ENCODE measurements at regions not wholly inside any gene's neighbourhood (a gene's known extent, or its start where the extent isn't known, plus 50 kb on each side); places are given as distances from the start of the nearest gene placed in this dataset.
"Not testable (repeated sequence)": the region's sequence is repeated elsewhere in the genome, so short reads cannot be mapped to it uniquely, and the experiment has no call there.

DNA sequence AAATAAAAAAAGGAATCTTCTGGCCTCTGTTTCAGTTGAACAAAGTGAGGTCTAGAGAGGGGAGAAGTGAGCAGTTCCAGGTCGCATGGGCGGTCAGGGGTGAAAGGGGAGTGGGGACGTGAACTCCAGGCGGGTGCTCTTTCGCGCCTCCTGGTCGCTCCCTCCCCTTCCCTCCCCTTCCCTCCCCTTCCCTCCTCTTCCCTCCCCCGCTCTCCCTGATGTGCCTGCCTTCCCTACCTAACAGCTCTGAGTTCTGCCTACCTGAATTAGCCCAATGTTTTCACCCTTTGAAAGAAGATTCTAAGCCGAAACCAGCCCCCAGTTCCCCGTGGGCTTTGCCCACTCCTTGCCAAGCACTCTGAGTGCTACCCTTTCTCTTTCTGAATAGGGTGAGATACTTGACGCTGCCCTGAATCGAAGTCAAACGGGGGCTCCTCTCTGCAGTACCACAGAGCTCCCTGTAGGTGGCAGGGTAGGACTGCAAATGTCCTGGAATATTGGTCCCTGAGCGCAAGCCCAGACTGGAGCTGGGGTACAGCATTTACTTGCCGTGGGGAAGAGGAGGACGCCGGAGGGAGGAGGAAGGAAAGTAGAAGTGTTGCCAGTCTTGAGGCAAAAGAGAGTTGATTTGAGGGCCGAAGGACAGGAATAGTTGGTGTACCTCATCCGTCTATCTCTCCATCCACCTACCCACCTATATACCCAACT lies 214.4 kb downstream of the NPIPA7 start:
- in situ Hi-C loops (cut with HindIII; ENCODE audit: low pct_unique_long_range_greater_than_20kb, low sequenced_read_pairs), result not testable (repeated sequence)

DNA sequence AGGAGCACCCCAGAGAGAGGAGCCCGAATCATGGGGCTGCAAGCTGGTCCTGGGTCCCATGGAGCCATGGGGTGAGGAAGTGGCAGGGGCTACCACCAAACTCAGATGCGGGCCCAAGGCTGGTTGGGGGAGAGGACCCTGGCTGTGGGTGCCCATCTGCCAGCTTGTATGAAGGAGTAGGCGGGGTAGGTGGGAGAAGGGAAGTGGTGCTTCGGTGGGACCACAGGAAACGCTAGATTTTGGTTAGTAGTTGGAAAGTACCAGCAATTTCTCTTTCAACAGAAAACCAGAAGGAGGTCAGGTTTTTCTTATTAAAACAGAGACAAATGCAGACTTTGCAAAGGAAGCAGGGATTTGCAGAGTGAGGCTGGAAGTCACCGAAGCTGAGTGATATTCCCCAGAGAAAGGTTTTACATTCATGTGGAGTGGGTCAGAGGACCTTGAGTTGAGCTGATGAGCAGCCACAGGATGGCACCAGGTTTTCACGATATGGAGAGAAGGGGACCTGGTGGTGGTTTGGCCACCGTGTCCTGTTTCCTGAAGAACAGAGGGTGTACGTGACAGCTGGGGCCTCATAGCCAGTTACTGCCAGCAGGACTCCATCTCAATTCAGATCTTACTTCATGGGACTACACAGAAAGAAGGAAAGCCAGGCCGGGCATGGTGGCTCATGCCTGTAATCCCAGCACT lies 216.2 kb downstream of the NPIPA7 start:
- in situ Hi-C loops (cut with HindIII; ENCODE audit: low pct_unique_long_range_greater_than_20kb, low sequenced_read_pairs); DNase-seq (ENCODE audit: low read depth, low spot score): not testable (repeated sequence)

More for the DNA sequence above, 214.4 kb downstream of the NPIPA7 start:
- DNase-seq (ENCODE audit: low read depth, low spot score), result not testable (repeated sequence)

DNA sequence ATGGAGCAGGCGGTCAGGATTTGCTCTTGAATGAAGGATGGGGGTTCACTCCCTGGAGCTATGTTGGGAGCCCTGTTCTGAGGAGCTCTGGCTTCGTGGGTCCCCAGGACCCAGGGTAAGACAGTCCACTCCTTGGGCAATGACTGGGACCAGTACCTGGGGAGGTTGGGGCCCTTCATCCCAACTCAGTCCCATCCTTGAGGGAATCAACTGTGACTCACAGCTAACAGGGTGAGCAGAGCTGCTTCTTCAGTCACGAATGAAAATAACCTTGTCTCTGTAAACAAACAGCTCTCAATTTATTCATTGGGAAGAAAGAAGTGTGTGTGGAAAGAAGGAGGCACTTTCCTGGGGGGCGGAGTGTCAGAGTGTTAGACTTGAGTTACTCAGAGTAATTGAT lies 222.3 kb downstream of the NPIPA7 start:
- in situ Hi-C loops (cut with HindIII; ENCODE audit: low pct_unique_long_range_greater_than_20kb, low sequenced_read_pairs); DNase-seq (ENCODE audit: low read depth, low spot score): not testable (repeated sequence)

DNA sequence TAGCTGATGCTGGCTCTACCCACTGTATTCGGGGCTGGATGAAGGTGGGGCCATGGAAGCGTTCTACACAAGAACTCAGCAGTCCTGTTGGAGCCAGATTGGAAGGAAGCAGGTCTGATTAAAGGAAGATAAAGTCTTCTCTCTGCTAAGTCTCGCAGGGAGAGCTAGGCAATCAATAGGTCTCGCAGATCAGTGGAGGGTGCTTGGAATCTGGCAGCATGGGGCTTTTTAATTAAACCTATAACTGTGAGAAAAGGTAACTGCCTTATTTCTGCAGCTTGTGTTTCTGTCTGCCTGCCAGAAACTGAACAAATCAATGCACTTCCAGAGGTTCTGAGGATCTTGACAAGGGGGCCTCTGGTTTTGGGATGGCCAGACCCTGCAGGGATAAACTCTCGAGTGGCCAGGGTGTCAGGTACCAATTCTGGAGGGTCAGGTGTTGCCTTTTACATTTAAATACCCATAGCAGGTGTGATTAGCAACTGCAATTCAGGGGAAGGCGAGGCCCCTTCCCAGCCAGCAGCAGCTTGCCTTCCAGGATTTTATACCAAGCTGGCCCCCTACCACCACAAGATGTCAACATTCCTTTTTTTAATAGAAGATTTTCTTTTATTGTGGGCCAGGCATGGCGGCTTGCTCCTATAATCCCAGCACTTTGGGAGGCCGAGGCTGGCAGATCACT lies 228.6 kb downstream of the NPIPA7 start:
- DNase-seq (ENCODE audit: low read depth, low spot score); in situ Hi-C loops (cut with HindIII; ENCODE audit: low pct_unique_long_range_greater_than_20kb, low sequenced_read_pairs): not testable (repeated sequence)

DNA sequence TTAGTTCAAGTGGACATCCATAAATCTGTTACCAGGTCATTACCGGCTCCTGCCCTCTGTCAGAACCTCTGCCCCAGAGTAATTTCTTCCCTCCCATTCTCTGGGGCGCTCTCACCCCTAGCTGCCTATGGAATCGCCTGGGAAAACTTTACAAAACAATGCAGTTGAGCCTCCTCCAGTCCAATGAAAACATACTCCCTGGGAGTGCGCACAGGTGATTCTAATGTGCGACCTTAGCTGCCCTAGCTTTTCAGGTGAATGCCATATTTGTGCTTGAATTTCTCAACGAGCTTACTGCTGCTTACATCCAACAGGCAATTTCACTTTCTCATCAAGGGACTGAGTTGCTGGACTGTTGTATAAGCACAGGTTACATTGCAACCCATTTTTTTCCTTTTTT lies 230.7 kb downstream of the NPIPA7 start:
- in situ Hi-C loops (cut with HindIII; ENCODE audit: low pct_unique_long_range_greater_than_20kb, low sequenced_read_pairs); DNase-seq (ENCODE audit: low read depth, low spot score): not testable (repeated sequence)

DNA sequence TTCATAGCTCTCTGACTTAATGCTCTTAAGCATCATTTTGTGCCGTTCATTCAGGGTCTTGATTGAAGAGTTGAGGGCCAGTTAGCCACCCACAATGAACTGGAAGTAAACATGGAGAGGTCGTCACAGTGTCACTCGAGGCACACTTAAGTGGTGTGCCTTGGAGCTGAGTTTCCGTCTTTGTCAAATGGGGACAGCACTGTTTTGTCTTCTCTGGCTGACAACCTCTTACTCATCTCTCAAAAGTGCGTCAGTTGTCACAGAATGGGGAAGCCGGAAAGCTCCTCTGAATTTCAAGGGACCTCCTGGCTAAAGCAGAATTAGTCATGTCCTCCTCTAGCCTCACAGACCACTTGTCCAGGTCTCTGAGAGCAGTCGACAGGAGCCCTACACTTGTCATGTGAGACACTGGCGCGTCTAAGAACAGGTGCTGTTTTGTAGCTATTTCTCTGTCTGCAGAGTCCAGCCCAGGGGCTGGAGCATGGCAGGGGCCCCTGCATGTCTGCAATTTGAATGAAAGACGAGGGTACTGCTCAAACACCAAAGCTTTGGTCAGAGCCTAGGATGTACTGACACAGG lies 231.5 kb downstream of the NPIPA7 start:
- in situ Hi-C loops (cut with HindIII; ENCODE audit: low pct_unique_long_range_greater_than_20kb, low sequenced_read_pairs); DNase-seq (ENCODE audit: low read depth, low spot score): not testable (repeated sequence)

DNA sequence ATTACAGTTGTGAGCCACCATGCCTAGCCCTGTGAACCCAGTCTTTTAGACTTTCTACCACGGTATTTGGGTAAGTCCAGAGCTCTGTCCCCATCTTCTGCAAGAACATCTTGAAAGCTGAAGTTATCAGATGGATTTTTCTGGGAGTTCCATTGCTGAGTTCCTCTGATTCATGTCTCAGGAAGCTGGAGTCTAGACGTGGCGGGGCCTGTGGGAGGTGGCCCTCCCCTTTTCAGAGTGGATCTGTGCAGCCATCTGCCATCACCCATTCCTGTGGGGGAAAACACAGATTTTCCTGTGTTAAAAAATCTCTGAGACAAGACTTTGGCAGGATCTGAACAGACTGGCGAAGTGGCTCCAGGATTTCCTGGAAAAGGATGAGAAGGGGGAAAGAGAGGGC lies 234.3 kb downstream of the NPIPA7 start:
- in situ Hi-C loops (cut with HindIII; ENCODE audit: low pct_unique_long_range_greater_than_20kb, low sequenced_read_pairs), result not testable (repeated sequence)

DNA sequence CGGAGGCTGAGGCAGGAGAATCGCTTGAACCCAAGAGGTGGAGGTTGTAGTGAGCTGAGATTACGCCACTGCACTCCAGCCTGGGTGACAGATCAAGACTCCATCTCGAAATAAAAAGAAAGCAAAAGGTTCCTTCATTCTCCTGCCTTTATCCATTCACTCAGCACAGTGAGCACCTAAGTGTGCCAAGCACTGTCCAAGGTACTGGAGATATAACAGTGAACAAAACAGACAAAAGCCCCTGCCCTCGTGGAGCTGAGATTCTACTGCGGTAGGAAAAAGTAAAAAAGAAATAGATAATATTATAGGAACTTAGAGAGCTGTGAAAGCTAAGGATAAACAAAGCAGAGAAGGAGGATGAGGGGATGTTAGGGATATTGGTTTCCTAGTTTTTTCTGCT lies 235.5 kb downstream of the NPIPA7 start:
- in situ Hi-C loops (cut with HindIII; ENCODE audit: low pct_unique_long_range_greater_than_20kb, low sequenced_read_pairs); DNase-seq (ENCODE audit: low read depth, low spot score): not testable (repeated sequence)

More for the DNA sequence above, 234.3 kb downstream of the NPIPA7 start:
- DNase-seq (ENCODE audit: low read depth, low spot score), result not testable (repeated sequence)

DNA sequence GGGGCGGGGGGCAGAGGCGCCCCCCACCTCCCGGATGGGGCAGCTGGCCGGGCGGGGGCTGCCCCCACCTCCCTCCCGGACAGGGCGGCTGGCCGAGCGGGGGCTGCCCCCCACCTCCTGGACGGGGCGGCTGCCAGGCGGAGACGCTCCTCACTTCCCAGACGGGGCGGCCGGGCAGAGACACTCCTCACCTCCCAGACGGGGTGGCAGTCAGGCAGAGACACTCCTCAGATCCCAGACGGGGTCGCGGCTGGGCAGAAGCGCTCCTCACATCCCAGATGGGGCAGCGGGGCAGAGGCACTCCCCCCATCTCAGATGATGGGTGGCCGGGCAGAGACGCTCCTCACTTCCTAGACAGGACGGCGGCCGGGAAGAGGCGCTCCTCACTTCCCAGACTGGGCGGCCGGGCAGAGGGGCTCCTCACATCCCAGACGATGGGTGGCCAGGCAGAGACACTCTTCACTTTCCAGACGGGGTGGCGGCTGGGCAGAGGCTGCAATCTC lies 240.1 kb downstream of the NPIPA7 start:
- DNase-seq (ENCODE audit: low read depth, low spot score); in situ Hi-C loops (cut with HindIII; ENCODE audit: low pct_unique_long_range_greater_than_20kb, low sequenced_read_pairs): not testable (repeated sequence)

DNA sequence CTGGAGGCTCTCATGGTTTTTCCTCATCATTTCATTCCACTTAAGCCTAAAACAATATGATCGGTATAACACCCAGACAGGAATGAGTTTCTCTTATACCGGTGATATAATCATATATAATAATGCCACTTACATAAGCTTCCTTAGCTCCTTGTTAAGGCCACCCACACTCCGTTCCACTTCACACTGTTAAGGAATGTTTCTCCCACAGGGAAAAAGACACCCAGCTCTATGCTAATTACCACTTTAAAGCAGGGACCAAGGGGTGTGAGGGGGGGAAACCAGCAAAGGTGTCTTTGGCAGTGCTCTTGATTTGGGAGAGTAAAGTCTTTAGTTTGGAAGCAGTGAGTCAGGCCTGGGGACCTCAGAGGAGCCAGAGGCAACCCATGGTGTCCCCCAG lies 245.4 kb downstream of the NPIPA7 start:
- DNase-seq (ENCODE audit: low read depth, low spot score); in situ Hi-C loops (cut with HindIII; ENCODE audit: low pct_unique_long_range_greater_than_20kb, low sequenced_read_pairs): not testable (repeated sequence)

DNA sequence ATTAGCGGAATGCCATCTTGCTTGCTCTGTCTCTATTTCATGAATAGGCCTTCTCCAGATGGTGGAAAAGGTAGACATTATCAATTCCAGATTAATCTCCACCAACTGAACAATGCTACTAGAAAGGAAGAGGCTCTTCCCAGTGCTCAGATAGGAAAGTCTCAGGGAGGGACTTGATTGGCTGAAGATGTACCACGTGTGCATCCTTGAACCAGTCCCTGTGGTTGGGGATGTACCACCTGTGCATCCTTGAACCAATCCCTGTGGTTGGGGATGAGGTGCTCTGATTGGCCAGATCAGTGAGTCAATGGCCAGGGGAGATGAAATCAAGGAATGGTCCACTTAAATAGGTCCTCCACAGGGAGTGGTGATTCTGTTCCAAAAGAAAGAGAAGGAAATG lies 246.2 kb downstream of the NPIPA7 start:
- in situ Hi-C loops (cut with HindIII; ENCODE audit: low pct_unique_long_range_greater_than_20kb, low sequenced_read_pairs); DNase-seq (ENCODE audit: low read depth, low spot score): not testable (repeated sequence)

DNA sequence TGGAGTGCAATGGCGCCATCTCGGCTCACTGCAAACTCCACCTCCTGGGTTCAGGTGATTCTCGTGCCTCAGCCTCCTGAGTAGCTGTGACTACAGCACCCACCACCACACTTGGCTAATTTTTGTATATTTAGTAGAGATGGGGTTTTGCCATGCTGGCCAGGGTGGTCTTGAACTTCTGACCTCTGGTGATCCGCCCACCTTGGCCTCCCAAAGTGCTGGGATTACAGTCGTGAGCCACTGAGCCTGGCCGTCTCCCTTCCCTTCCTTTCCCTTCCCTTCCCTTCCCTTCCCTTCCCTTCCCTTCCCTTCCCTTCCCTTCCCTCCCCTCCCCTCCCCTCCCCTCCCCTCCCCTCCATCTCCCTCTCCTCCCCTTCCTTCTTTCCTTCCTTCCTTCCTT lies 248.9 kb downstream of the NPIPA7 start:
- DNase-seq (ENCODE audit: low read depth, low spot score); in situ Hi-C loops (cut with HindIII; ENCODE audit: low pct_unique_long_range_greater_than_20kb, low sequenced_read_pairs): not testable (repeated sequence)

DNA sequence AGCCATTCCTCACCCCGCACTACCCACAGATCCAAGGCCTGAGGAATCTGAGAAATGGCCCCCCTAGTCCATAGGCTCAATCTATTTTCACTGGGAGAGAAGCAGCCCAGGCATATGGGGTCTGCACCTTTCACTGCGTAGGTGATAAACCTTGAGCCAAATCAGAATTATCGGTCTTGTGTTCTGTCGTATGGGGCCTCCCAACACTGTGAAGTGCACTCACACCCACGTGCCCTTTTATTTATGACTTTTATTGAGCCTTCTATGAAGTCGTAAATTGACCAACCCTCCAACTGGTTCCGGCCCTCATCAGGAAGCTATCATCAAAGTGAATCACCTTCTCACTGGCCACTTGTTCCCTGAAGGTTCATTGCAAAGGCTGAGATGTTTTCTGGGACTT lies 259.3 kb downstream of the NPIPA7 start:
- in situ Hi-C loops (cut with HindIII; ENCODE audit: low pct_unique_long_range_greater_than_20kb, low sequenced_read_pairs); DNase-seq (ENCODE audit: low read depth, low spot score): not testable (repeated sequence)

DNA sequence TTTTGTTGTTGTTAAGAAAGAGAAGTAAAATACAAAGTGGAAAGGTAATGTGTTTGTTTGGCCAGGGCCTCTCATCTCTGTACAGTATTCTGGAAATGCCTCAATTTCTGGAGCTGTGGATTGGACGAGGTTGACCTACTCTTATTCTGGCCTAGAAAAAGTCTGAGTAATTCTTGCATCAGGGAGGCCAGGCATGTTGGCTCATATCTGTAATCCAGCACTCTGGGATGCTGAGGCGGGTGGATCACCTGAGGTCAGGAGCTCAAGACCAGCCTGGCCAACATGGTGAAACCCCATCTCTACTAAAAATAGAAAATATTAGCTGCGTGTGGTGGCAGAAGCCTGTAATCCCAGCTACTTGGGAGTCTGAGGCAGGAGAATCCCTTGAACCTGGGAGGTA lies 259.8 kb downstream of the NPIPA7 start:
- in situ Hi-C loops (cut with HindIII; ENCODE audit: low pct_unique_long_range_greater_than_20kb, low sequenced_read_pairs); DNase-seq (ENCODE audit: low read depth, low spot score): not testable (repeated sequence)

DNA sequence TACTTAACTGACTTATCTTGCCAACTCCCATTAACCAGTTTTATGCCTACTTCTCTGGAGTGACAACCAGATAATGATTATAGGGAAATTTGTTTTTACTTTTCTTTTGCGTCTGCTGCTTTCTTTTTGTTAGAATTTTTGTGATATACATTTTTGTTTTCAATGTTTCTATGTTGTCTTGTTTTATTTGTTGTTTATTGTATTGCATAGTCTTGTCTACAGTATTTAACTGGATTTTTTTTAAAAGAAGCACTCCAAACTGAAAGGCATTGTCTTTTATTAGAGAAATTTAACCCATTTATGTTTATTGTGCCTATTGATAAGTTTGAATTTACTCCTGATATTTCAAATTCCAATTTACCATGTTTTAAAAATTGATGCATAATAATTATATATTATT lies 264.9 kb downstream of the NPIPA7 start:
- DNase-seq (ENCODE audit: low read depth, low spot score); in situ Hi-C loops (cut with HindIII; ENCODE audit: low pct_unique_long_range_greater_than_20kb, low sequenced_read_pairs): not testable (repeated sequence)

DNA sequence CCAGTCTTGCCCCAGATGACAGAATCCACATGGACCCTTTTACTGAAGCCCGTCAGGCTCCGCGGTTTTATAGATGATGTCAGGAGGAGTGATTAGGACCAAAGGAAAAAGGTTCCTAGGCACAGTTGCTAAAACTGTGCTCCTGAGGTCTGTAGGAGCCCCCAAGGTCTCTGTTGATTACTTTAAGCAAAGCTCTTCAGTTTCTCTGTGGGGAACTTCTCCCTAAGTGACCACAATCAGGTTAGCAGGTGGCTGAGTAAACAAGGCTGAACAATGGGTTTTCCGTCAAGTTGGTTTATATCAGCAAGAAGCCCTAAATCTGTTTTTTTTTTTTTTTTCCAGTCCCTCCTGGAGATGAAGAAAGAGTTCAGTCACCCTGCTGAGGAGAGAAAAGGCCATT lies 269.1 kb downstream of the NPIPA7 start:
- in situ Hi-C loops (cut with HindIII; ENCODE audit: low pct_unique_long_range_greater_than_20kb, low sequenced_read_pairs); DNase-seq (ENCODE audit: low read depth, low spot score): not testable (repeated sequence)

DNA sequence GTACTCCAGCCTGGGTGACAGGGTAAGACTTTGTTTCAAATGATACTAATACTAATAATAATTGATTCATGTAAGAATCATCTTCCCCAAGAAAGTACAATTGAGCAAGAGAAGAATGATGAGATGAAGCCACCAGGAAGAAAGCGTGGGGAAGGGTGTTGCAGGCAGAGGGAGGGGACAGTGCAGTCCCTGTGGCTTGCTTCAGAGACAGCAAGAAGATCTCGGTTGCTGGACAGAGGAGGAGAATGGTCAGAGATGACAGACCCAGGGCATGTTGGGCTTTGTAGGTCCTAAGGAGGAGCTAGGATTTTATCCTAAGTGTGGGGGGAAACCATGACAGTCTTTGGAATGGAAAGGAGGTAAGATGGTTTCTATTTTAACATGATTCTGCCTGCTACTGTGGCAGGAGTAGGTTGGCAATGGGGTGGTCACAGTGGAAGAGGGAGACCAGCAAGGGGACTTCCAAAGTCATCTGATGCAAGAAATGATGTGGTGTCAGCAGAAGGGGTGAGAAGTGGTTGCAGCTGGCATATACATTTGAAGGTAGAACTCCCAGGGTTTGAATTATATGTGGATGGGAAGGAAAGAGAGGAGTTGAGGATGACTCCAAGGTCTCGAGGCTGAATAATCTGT lies 293.4 kb downstream of the NPIPA7 start:
- DNase-seq (ENCODE audit: low read depth, low spot score); in situ Hi-C loops (cut with HindIII; ENCODE audit: low pct_unique_long_range_greater_than_20kb, low sequenced_read_pairs): not testable (repeated sequence)
